22Rv1 (cell line): ENCODE measurements at regions not wholly inside any gene's neighbourhood (a gene's known extent, or its start where the extent isn't known, plus 50 kb on each side); places are given as distances from the start of the nearest gene placed in this dataset.
"Not testable (repeated sequence)": the region's sequence is repeated elsewhere in the genome, so short reads cannot be mapped to it uniquely, and the experiment has no call there.

Experiments
- CTCF ChIP-seq: fragments of 450-650 bp; IDR thresholded peaks from 2 replicates; pipeline ENCODE4 v1.5.1; 2017; ENCODE audit warnings: mild to moderate bottlenecking
- ZFX ChIP-seq: fragments of 450-650 bp; IDR thresholded peaks from 2 replicates; pipeline ENCODE4 v1.6.1; 2017; ENCODE audit warnings: antibody characterized with exemption, borderline replicate concordance

- TF ChIP-seq CTCF, ZFX: not testable (repeated sequence)
Observed at GRCh38 chr3:161639095-161639494, 142.5 kb downstream of the OTOL1 start.
